ENCODE measurements at regions not wholly inside any gene's neighbourhood (a gene's known extent, or its start where the extent isn't known, plus 50 kb on each side); places are given as distances from the start of the nearest gene placed in this dataset.
"Not testable (repeated sequence)": the region's sequence is repeated elsewhere in the genome, so short reads cannot be mapped to it uniquely, and the experiment has no call there.

DNA sequence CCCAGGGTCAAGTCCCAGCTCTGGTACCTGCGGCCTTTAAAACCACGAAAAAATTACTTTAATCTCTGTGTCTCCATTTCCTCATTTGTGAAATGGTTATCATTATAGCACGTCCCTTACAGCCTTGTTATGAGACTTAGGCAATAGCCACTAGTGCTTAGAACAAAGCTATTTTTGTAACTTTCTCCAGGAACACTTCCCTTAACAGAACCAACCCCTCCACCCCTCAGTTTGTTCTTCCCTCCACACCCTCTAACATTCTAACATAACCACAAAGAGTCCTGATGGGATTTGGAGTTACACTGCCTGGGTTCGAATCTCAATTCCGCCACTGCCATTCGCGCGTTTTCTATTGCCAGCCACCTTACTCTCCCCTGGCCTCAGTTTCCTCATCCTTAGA is 2777.4 kb upstream of the TPTE start:
- DNase-seq (ENCODE audit: low read depth in 2 of 2): not testable (repeated sequence)

- not testable (repeated sequence) for DNase-seq (ENCODE audit: low read depth in 2 of 2)
Measured at GRCh38 chr21:7744406-7745099, 2776.8 kb upstream of the TPTE start.

DNA sequence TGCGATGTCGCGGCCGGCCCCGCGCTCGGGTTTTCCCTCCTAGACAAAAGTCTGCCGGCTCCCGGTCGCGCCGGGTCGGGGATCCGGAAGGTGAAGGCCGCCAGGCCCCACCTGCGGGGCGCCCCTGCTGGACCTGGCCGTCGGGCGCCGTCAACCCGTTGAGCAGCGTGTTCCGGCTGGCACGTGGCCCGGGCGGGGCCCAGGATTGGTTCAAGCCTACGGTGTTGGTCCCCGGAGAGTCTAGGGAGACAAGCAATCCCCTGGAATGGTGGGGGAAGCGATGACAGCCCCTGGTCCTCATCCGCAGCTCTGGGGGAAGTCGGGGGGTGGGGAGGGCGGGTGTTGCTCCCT is 2776.3 kb upstream of the TPTE start:
- not testable (repeated sequence) for DNase-seq (ENCODE audit: low read depth in 2 of 2)

GRCh38 chr21:7747964-7748363 is 2773.4 kb upstream of the TPTE start:
- not testable (repeated sequence) for DNase-seq (ENCODE audit: low read depth in 2 of 2)

- not testable (repeated sequence) for DNase-seq (ENCODE audit: low read depth in 2 of 2)
Measured at GRCh38 chr21:7752611-7753010, 2768.8 kb upstream of the TPTE start.

DNA sequence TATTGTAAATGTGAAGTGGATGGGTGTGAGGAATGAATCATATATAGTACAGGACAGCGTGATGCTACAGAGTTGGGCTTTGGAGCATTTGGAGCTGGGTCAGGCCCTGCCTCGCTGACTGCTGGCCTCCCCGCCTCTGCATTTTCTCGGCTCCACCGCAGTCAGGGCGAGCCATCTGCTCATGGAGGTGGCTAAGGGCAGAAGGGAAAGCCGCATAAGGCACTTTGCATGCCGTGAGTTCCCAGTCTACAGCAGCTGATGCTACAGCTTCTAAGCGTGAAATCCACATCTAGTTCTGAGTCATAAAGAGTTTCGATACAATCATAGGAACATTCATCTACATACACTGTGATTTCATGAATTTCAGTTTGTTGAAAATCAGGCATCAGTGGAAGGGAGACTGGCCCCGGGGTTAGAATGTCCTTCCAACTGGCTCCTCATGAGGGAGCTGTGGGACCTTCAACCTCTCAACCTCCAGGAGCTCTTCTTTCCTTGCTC is 2768.0 kb upstream of the TPTE start:
- DNase-seq (ENCODE audit: low read depth in 2 of 2): peak; percentile 0 to 16

DNA sequence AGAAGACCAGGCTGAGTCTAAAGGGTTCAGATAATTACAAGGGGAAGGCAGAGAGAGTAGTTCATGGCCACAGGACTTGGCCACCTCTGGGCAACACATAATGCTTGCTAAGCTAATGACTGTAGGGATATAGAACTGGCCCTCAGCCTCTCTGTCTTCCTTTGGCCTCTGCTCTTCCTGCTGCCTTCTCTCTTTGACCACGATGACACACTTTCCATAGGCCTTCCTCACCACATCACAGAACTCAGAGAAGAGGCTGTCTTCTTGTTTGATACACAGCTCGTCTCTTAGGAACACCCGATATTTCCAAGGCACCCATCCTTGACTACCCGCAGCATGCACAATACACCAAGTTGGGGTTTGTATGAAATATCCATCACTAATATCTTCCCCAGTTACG is 2751.4 kb upstream of the TPTE start:
- DNase-seq (ENCODE audit: low read depth in 2 of 2): not testable (repeated sequence)

DNA sequence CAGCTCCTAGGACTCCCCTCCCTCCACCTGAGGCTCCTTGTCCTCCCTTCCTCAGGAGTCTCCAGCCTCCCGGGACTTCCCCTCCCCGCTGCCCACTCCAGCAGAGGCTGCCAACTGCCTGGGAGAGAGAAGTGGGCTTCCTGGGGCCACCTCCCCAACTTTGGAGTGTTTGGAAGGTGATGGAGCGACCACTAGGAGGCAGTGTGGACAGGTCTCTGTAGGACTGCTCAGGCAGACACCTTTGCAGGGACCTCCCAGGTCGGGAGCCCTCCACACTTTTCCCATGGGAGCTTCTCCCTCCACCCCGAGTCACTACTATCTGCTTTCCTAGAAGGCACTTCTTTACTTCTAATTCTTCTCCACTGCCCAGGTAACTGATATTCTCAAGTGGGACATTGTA is 2747.2 kb upstream of the TPTE start:
- not testable (repeated sequence) for DNase-seq (ENCODE audit: low read depth in 2 of 2)

GRCh38 chr21:7775327-7775984 is 2745.9 kb upstream of the TPTE start:
- not testable (repeated sequence) for DNase-seq (ENCODE audit: low read depth in 2 of 2)

GRCh38 chr21:7776035-7776434 is 2745.3 kb upstream of the TPTE start:
- DNase-seq (ENCODE audit: low read depth in 2 of 2): not testable (repeated sequence)

GRCh38 chr21:7776622-7777021 is 2744.8 kb upstream of the TPTE start:
- not testable (repeated sequence) for DNase-seq (ENCODE audit: low read depth in 2 of 2)

- not testable (repeated sequence) for DNase-seq (ENCODE audit: low read depth in 2 of 2)
Measured at GRCh38 chr21:7777289-7777688, 2744.1 kb upstream of the TPTE start.

- DNase-seq (ENCODE audit: low read depth in 2 of 2): not testable (repeated sequence)
Measured at GRCh38 chr21:7787427-7788078, 2733.8 kb upstream of the TPTE start.

- not testable (repeated sequence) for DNase-seq (ENCODE audit: low read depth in 2 of 2)
Measured at GRCh38 chr21:7793797-7794196, 2727.6 kb upstream of the TPTE start.

DNA sequence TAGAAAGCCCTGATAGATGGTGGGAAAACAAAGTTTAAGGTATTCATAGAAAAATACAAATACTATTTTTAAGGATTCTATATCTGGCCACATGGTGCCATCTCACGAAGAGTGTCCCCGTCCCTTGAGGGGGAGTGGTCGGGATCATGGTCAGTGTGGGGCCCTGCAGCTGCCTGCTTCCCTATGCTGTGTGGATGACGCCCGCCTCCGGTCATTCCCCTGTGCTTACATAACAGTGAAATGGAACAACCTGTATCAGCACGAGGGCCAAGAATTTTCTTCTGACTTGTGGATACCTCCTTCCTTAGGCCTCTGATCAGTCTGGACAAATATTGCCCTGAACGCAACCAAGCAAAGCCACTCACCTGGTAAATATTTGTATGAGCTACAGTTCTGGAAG is 2724.1 kb upstream of the TPTE start:
- not testable (repeated sequence) for DNase-seq (ENCODE audit: low read depth in 2 of 2)

DNA sequence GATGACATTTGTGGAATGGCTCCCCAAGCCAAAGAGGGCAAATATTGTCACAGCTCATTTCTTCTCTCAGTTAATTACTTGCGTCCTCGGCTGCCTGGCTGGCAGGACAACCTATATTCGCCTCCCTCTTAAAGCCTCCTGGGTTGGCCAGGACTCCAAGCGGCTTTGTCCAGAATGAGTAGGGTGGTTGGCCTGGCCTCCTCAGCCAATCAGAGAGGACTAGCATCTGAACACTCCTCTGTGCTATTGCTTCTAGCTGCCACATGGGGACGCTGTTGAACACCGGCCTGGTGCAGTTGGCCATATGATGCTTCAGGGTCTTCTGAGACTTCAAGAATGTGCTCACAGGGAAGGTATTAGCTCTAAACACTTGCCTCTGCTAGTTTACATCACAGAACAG is 2722.9 kb upstream of the TPTE start:
- not testable (repeated sequence) for DNase-seq (ENCODE audit: low read depth in 2 of 2)

GRCh38 chr21:7799697-7800096 is 2721.7 kb upstream of the TPTE start:
- DNase-seq (ENCODE audit: low read depth in 2 of 2): not testable (repeated sequence)

DNA sequence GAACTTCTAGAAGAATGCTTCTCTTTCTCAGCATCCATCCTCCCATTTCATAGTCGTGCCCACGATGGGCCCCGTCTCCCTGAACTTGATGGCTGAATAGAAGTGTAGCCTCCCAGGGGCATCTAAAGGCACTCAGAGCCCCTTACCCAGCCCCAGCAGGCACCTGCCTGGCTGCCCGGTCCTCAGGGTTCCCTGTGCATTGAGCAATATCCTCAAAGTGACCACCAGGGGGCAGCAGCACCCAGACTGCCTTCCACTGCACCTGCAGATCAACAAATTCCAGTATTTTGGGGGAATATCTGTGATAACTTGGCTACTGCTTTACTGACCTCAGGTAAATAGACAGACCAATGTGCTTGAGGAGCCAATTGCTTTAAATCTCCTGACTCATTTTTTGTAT is 2707.9 kb upstream of the TPTE start:
- DNase-seq (ENCODE audit: low read depth in 2 of 2): not testable (repeated sequence)

DNA sequence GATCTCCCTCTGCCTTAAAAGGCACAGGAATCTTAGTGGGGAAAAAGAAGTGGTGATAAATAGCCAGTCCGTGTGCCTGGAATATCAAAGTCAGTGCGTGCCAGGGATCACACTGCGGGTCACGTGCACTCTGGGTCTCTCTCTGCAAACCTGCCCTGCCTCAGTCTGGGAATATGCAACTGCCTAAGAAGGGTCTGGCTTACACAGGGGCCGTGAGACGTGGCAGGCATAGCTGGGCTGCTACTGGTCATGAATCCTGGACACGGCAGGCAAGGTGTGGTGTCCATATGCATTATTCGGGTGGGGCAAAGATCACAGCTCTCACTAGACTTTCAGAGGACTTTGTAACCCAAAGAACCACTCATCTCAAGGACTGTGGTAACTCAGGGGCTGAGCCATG is 2704.4 kb upstream of the TPTE start:
- DNase-seq (ENCODE audit: low read depth in 2 of 2): not testable (repeated sequence)

DNA sequence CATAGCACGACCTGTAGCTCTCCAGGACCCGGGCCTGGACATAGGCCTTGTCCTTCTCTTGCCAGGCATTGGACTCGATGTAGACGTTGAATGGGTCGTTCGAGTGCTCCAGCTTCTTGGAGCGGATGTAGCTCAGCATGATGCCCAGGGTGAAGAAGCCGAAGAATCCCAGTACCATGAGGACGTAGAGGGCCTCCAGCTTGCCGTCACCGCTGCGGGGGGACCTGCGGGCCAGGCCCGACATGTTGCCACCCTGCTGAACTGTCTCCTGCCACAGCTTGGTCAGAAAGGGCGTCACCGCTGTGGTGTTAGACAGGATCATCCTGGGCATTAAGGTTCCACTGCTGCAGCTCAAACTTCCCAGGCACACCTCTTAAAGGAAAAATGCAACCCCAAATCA is 2702.1 kb upstream of the TPTE start:
- DNase-seq (ENCODE audit: low read depth in 2 of 2): not testable (repeated sequence)

- not testable (repeated sequence) for DNase-seq (ENCODE audit: low read depth in 2 of 2)
Measured at GRCh38 chr21:7825627-7826026, 2695.8 kb upstream of the TPTE start.

DNA sequence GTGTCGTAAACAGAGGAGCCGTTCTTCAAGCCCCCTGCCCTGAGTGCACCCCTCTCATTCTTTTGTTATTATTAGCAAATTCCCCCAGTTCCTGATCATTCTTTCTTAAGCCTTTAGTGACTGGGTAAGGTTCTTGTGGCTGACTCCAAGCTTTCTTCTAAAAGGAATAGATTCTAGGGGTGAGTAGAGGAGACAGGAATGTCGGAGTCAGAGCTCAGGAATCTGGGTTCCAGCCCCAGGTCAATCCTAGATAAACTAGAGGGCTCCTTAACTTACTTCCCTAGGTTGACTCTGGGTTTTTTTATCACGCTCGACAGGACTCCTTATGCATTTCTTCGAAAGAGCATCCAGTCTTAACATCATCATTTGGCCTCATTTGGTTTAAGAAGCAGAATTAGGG is 2695.2 kb upstream of the TPTE start:
- DNase-seq (ENCODE audit: low read depth in 2 of 2): not testable (repeated sequence)

DNA sequence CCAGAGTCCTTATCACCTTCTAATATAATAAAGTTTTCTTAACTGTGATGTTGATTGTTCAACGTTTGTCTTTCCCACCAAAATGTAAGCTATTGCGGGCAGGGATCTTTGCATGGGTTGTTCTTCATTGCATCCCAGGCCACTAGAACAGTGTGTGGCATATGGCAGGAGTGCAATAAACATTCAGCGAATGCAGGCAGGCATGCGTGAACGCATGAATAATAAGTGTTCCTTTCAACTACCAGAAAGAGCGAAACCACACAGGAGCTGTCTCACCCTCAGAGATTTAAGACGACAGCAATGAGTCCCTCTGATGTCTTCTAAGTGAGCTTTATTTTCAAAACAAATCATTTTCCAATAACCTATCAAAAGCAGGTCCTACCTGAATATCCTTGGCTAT is 2693.1 kb upstream of the TPTE start:
- not testable (repeated sequence) for DNase-seq (ENCODE audit: low read depth in 2 of 2)
